HCEC 1CT (cell line): ENCODE measurements at regions not wholly inside any gene's neighbourhood (a gene's known extent, or its start where the extent isn't known, plus 50 kb on each side); places are given as distances from the start of the nearest gene placed in this dataset.
"Not testable (repeated sequence)": the region's sequence is repeated elsewhere in the genome, so short reads cannot be mapped to it uniquely, and the experiment has no call there.

Source experiments
- DNase-seq: peaks from one replicate; pipeline ENCODE4 v3.0.0-alpha.2; 2017

DNA sequence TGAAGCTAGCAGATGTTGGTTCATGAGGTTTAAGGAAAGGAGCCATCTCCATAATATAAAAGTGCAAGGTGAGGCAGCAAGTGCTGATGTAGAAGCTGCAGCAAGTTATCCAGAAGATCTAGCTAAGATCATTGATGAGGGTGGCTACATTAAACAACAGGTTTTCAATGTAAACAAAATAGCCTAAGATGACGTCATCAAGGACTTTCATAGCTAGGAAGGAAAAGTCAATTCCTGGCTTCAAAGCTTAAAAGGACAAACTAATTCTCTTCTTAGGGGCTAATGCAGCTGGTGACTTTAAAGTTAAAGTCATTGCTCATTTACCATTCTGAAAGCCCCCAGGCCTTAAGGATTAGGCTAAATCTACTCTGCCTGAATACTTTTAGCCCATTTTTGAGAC is 141.9 kb downstream of the MID1IP1 start:
- no peak for DNase-seq

DNA sequence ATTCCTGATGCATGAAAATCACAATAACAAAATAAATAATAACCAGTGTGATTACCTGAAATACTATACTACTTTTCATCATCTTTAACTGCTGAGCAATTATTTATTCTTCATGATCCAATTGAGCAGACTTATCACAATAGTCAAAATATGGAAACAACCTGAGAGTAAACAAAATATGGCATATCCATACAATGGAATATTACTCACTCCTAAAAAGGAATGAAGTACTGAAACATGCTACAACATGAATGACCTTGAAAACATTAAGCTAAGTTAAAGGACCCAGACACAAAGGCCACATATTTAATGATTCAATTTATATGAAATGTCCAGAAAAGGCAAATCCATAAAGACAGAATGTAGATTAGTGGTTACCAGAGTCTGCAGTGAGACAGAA is 146.8 kb downstream of the MID1IP1 start:
- DNase-seq, result no peak

DNA sequence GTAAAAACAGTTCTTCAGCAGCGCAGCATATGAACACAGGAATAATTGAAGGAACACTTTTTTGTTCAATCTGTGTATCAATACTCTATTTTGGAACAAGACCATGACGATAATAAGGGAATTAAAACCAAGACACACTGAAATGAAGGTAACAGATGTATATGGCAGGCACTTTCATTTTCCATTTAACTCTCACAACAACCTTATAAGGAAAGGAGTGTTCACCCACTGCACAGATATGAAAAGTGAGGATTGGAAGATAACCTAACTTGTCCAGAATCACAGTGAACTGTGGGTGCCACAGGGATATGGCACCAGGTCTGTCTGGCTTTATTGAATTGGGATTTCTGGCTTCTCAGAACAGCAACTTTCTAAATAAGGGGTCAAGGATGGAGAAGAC is 153.3 kb downstream of the MID1IP1 start:
- no peak for DNase-seq

DNA sequence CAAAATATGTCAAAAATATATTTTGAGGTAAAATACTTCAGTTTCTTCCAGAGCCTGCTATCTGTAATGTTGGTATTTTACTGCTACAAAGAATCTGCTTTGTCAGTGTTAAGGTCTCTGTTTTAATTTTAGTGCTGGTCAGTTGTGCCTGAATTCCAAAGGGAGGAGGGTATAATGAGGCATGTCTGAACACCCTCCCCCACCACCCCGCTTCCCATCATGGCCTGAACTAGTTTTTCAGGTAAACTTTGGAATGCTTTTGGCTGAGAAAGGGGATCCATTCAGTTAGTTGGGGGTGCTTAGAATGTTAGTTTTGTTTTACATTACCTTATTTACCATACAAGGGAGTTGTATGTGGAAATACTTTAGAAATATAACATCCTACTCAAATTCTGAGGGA is 158.5 kb downstream of the MID1IP1 start:
- DNase-seq, result no peak

DNA sequence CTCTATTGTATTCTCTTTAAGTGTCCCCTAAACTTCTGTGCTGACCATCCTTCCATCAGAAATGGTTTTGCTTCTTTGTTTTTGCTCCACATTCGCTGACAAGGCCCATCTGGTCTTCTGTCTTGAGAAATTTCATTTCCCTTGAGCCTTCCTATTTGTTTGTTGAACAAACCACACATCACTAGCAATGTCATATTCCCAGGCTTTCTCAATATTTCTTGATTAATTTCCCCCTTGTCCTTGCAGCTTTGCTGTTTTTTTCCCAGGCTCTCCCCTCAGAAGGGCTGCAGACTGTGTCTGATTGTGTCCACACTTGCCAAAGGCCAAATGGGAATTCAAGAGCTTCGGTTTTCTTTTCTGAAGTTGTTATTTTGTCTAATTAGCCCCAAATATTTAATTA is 158.9 kb downstream of the MID1IP1 start:
- DNase-seq, result no peak

DNA sequence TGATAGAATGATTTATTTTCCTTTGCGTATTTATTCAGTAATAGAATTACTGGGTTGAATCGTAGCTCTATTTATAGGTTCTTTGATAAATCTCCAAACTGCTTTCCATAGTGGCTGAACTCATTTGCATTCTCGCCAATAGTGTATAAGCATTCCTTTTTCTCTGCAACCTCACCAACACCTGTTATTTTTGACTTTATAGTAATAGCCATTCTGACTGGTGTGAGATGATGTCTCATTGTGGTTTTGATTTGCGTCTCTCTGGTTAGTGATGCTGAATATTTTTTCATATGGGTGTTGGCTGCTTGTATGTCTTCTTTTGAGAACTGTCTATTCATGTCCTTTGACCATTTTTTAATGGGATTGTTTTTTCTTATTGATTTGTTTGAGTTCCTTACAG is 160.7 kb downstream of the MID1IP1 start:
- no peak for DNase-seq

DNA sequence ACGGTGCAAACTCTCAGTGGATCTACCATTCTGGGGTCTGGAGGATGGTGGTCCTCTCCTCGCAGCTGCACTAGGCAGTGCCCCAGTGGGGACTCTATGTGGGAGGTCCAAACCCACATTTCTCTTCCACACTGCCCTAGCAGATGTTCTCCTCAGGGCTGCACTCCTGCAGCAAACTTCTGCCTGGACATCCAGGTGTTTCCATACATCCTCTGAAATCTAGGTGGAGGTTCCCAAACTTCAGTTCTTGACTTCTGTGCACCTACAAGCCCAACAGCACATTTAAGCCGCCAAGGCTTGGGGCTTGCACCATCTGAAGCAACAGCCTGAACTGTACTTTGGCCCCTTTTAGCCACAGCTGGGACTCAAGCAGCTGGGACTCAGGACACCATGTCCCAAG is 162.0 kb downstream of the MID1IP1 start:
- not testable (repeated sequence) for DNase-seq

DNA sequence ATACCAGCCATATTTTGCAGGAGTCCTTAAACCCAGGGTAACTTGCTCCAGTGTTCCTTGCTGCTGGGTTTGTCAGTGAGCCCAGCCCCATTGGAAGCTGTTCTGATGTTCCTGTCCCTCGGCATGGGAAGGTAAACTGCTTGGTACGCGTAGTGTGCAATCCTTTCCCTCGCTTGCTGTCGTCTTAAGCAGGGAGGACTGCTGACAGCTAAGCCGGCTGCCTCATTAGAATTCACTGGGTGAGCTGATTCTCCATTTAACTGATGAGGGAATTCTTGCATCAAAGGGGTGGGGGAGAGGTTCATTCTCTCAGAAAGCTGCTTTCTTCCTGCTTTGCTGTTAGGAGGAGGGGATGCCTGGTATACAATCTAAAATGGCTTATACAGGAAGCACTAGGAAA is 164.6 kb downstream of the MID1IP1 start:
- DNase-seq, result no peak

DNA sequence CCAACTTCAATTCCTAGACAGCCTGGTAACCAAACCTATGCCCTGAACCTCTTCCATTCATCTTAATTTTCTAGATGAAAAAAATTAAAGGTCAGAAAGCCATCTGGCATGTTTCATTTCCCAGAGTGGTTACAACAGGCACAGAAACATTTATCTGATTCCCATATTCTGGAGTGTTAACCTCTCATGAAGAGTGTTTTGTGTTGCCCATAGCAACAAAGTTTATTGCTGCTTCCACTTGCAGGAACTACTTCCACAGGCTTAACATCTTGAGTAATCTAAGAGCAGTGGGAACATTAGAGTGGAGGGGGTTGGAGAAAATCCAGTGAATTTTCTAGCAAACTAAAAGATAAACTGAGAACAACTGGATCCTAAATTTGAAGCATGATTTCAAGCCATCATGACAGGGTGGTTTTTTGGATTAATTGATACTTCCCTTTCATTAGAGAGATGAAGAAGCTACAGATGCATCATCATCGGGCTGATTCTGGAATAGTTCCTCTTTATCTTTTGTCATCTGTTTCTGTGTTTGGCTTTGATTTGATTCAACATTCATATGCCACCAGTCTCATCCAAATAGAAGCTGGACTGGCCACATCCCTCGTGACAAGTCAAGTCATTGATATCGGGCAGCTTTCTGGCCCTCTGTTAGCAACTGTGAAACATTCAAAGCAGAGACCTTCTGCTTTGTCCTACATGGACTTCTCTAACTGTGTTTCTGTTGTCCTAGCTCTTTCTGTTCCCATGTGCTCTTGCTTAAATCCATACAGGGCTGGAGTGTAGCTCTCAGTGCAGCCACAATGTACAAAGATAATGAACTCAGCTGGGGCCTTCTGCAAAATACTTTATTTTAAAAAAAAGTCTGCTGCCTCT is 167.3 kb downstream of the MID1IP1 start:
- DNase-seq, result no peak

DNA sequence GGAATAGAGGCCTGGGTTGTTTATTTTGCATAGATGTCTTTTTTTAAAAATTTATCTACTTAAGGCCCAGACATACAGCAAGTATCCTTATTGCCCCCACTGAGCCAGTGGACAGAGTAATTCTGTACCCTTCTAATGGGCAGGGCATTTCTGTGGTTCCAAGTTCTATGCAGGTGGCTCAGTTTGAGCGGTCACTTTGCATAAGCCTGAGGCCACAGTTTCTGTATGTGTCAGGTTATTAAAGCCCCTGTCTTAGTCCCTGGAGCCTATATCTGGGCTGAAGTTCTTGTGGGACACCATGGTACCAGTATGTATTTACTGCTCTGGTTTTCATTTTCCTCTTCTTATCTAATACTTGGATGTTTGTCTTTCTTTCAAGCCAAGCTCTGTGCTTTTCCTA is 168.8 kb downstream of the MID1IP1 start:
- no peak for DNase-seq

DNA sequence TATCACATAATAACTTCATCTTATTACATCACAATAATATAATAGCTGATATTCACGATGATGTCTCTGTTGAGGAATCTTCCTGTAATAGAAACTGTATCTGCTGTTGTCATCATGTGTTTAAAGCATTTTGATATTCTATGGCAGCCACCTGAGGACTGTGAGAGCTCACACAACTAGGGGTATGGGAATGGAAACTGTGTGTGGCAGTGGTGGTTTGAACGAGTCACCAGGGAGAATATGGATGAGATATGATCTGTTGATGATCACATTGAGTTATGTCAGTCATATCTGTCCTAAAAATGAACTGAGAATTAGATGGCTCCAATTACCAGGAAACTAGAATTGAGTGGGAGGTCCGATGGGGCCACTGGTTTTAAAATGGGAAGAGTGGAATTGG is 169.6 kb downstream of the MID1IP1 start:
- DNase-seq, result no peak

DNA sequence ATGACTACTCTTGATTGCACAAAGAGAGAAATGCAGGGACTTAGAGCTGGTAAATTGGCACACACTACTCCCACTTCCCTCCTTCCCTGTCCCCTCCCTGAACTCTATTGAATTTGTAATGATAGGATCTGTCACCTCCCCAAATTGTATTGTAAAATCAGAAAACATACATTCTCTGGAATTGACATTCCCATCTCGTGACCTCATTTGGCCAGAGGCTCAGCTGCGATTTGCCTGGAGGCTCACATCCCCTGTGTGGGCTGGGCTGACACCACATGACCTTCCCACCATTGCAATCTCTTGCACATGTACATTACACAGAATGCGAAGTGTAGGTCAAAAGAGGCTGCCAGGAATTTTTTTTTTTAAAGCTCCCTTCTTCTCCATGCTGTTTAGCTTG is 172.1 kb downstream of the MID1IP1 start:
- DNase-seq, result peak; percentile 1

DNA sequence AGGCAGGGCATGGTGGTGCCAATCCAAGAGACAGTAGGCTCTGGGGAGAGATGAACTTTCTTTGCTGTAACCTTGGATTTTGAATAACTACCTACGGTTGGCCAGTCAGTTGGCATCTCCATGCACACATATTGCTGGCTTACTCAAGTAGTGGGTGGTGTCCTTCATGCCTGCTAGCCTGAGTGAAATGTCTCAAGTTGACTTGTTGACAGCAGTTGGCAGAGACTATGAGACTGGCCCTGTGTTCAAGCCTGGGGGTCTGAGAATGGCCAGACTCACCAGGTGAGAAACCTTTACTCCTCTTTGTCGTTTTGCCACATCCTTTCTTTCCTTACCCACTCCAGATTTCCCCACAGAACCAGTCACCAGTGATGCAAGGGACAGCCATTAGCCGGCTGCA is 173.3 kb downstream of the MID1IP1 start:
- DNase-seq, result no peak

DNA sequence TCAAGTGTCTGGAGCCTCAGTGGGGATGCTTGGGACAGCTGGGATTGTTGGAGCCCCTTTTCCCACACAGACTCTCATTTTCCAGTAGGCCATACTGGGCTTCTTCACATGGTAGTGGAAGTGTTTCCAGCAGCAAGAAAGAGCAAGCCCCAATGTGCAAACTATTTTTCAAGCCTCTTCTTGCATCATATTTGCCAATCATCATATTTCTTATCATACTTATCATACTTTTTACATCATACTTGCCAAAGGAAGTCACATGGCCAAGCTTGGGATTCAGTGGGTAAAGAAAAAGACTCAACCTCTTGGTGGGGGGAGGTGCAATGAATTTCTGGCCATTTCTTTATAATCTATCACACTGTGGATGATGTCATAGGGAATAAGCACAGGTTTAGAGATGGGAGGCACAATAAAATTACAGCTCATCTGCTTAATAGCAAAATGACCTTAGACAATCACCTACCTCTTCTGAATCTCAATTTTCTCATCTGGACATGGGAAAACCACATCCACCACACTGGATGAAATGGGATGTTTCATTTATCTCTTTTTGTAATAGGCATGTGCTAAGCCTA is 174.2 kb downstream of the MID1IP1 start:
- DNase-seq, result peak; percentile 7

DNA sequence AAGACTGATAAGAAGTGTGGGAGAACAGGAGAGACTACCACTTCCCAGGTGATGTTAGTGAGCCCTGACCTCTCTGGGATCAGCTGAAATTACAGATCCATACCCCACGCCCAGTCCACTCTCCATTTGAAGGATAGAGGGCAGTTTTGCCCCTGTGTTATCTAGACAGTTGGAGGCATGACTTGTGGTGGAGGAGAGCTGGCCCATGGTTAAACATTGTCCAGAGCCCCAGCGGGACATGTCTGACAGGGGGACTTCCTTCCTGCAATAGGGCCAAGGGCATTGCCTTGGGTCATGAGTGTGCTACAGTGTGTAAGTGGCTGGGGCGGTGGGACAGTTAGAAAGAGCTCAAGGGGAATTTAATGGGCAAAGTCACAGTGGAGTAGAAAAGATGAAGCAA is 181.1 kb downstream of the MID1IP1 start:
- DNase-seq, result no peak

DNA sequence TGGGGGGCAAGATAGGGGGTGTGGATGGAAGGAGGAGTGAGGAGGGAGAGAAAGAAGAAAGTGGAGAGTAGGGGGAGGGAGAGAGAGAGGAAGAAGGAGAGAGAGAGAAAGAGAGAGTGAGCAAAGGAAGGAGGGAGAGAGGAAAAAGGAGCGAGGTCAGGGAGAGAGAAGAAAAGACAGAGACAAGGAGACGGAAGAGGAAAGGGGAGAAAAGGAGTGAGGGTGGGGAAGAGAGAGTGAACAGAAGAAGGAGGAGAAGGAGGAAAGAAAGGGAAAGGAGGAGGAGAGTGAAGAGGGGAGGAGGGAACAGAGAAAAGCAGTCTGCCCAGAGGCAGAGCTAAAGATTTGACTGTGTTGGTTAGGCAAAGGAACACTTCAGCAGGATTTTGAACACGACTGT is 181.6 kb downstream of the MID1IP1 start:
- DNase-seq, result no peak

DNA sequence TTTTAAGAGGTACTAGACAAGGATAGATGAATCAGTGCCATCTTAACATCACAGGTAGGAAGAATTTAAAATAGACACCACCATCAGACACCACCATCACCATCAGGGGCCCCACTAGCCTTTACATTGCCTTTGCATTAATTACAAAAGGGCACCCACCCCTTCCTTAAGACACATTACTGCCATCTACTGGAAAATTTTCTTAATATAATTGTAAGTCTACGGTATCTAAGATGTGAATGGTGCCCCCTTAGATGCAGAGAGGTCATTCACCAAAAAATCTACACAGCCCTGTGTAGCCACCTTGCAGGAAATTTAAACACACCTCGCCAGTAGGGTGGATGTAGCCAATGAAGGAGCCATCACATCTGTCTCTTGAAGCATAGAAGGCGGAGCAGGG is 184.1 kb downstream of the MID1IP1 start:
- DNase-seq, result peak; percentile 32

DNA sequence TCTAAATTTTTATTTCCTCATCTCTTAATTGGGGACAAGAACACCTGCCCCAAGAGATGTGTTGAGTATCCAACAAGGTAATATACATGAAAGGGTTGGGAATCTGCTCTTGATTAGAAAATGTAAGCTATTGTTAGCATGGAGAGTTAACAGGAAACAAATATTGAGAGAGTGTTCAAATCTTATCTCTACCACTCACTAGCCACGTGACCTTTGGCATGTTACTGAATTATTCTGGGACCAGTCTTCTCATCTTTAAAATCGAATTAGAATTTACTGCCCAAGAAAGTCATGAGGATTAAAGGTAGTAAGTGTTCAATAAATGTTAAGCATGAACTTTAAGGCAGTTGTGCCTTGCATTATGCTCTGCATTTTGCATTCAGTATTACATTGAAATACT is 184.7 kb downstream of the MID1IP1 start:
- no peak for DNase-seq

DNA sequence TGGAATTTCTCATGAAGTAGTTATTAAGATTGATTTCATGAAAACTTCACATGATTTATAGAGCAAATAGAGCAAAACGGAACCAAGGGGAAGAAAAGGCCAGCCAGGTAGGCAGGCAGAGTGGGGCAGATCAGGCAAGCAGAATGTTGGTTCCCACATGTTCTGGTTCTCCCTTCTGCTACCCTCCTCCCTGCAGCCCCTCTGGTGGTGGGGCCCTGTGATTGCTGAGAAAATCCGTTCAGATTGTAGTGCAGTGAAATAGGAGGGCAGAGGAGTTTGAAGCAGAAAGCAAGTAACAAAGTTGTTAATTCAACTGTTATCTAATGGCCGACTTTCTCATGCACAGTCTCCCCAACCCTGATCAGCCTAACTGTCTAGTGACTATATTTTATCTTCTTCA is 185.3 kb downstream of the MID1IP1 start:
- DNase-seq, result no peak

DNA sequence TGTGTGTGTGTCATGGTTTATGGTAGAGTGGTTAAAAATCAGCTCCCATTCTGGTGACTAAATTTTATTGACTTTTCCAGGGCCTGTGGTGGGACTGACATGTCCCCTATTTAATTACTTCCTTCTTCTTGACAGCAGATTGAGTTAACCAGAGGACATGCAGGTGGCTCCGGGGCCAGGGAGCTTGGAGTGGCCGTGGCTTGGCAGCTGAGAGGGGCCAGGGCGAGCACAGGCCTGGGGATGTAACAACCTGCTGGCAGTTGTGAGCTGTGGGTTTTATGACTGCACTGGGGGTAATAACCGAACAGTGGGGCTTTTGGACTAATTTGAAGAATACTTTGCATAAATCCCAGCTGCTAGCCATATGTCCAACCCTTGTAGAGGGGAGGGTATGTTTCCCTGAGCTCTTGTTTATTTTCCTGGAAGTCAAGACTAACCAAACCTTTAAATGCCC is 186.0 kb downstream of the MID1IP1 start:
- DNase-seq, result no peak

DNA sequence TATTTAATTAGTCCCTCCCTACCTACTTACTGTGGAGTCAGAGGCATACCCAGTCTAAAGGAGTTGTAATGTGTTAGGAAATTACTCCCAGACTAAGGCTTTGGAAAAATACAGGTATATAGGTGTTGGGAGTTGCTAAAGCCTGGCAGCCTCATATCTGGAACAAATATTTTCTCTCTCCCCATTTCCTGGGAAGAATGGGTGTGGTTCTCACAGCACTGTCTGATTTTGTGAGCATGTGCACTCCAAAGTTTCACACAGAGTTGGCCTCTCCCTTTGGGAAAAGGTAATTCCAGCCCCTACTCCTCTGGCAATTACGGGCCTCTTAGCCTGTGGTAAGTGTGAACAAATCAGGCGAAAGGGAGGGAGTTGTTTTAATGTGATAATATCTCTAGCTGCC is 187.0 kb downstream of the MID1IP1 start:
- DNase-seq, result no peak

DNA sequence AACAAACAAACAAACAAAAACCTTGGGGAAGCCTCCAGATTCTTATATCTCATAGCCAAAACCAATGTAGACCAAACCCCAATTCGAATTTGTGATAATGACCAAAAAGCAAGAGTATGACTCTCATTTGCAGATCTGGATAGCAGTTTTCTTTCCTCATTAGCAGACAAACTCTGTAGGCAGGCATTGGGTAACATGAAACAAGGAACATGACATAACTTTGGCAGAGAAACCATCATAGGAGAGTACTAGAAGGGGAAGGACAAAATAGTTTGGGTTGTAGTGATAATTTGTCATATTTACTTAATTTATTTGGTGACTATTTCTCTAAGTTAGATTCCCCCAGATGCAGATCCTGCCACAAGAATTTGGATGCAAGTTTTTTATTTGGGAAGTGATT is 187.8 kb downstream of the MID1IP1 start:
- DNase-seq, result no peak

DNA sequence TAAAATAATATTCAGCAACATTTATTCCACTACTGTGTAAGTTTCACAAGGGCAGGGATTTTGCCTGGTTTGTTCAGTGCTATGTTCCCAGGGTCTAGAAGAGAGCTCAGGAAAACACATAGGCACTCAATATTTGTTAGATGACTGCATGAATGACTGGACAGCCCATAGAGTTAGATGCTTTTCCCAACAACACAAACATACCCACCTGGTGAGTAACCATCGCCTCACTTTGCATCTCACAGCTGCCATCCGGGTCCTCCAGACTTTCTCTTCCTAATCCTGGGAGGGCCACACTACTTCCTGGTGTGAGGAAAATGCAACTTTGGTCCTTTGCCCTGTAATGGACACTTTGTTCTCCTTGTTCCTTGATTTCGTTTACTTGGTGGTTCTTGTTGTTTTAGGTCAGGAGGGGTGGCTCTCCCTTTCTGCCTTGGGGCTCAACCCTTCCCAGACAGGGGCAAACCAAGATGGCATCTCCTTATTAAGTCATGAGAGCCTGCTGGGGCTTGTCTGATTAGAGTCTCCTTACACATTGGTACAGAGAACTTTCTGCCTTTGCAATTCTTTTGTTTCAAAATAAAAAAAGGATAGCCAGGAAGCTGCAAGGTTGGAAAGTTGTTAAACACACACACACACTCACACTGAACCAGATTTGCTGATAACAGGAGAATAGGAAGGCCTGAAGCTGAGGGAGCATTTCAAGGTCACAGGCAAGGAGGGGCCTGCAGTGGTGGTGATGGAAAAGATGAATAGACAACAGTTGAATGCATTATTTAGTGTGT is 190.6 kb downstream of the MID1IP1 start:
- DNase-seq, result peak; percentile 19
